Stimulated activated CD4-positive, alpha-beta T cell treated with anti-CD3 and anti-CD28 coated beads, Interleukin-4, amount 100 ng/mL, for 24 hours (primary cell): ENCODE measurements at regions not wholly inside any gene's neighbourhood (a gene's known extent, or its start where the extent isn't known, plus 50 kb on each side); places are given as distances from the start of the nearest gene placed in this dataset.
"Not testable (repeated sequence)": the region's sequence is repeated elsewhere in the genome, so short reads cannot be mapped to it uniquely, and the experiment has no call there.

ENCODE experiments used
- DNase-seq: peaks from one replicate; pipeline ENCODE4 v3.0.0-alpha.2; 2020

GRCh38 chr19:20287070-20287469 lies 120.1 kb downstream of the ZNF486 start:
- DNase-seq = no peak

- not testable (repeated sequence) for DNase-seq
These were observed 118.9 kb downstream of the ZNF486 start for GRCh38 chr19:20285876-20286275.

GRCh38 chr19:20279516-20279915 lies 112.5 kb downstream of the ZNF486 start:
- DNase-seq = no peak

- DNase-seq = no peak
These were observed 111.3 kb downstream of the ZNF486 start for GRCh38 chr19:20278342-20278741.

- DNase-seq = not testable (repeated sequence)
These were observed 109.7 kb downstream of the ZNF486 start for GRCh38 chr19:20276732-20277082.

GRCh38 chr19:20276011-20276731 lies 109.2 kb downstream of the ZNF486 start:
- no peak for DNase-seq

- no peak for DNase-seq
These were observed 107.0 kb downstream of the ZNF486 start for GRCh38 chr19:20273951-20274570.

GRCh38 chr19:20273376-20273775 lies 106.4 kb downstream of the ZNF486 start:
- no peak for DNase-seq

- not testable (repeated sequence) for DNase-seq
These were observed 105.6 kb downstream of the ZNF486 start for GRCh38 chr19:20272627-20273010.

- DNase-seq = not testable (repeated sequence)
These were observed 105.1 kb downstream of the ZNF486 start for GRCh38 chr19:20271927-20272626.

GRCh38 chr19:20271215-20271926 lies 104.4 kb downstream of the ZNF486 start:
- DNase-seq = no peak

GRCh38 chr19:20269461-20269860 lies 102.4 kb downstream of the ZNF486 start:
- no peak for DNase-seq

- not testable (repeated sequence) for DNase-seq
These were observed 94.5 kb downstream of the ZNF486 start for GRCh38 chr19:20261513-20261912.

GRCh38 chr19:20260738-20261137 lies 93.7 kb downstream of the ZNF486 start:
- DNase-seq = not testable (repeated sequence)

- no peak for DNase-seq
These were observed 92.6 kb downstream of the ZNF486 start for GRCh38 chr19:20259615-20260014.

- no peak for DNase-seq
These were observed 89.6 kb downstream of the ZNF486 start for GRCh38 chr19:20256606-20257005.

- DNase-seq = no peak
These were observed 87.1 kb downstream of the ZNF486 start for GRCh38 chr19:20254121-20254520.

- DNase-seq = no peak
These were observed 85.6 kb downstream of the ZNF486 start for GRCh38 chr19:20252613-20253012.

- no peak for DNase-seq
These were observed 83.6 kb downstream of the ZNF486 start for GRCh38 chr19:20250627-20251026.

- no peak for DNase-seq
These were observed 83.1 kb downstream of the ZNF486 start for GRCh38 chr19:20250121-20250520.
